Peyer's patch (tissue), 4 donors: ENCODE measurements at regions not wholly inside any gene's neighbourhood (a gene's known extent, or its start where the extent isn't known, plus 50 kb on each side); places are given as distances from the start of the nearest gene placed in this dataset.
"Not testable (repeated sequence)": the region's sequence is repeated elsewhere in the genome, so short reads cannot be mapped to it uniquely, and the experiment has no call there.

Experiments
- DNase-seq, 3 donors: peaks; one replicate each; pipeline ENCODE4 v3.0.0-alpha.2; 2017 to 2019
- H3K27ac ChIP-seq, 4 donors: fragments of 200-600 bp; sonication (generic); one replicate each; pipeline ENCODE4 v1.5.1; 2016 to 2019
- H3K27me3 ChIP-seq, 2 donors: fragments of 200-600 bp; sonication (generic); one replicate each; pipeline ENCODE4 v1.5.1; 2019
- H3K36me3 ChIP-seq, 3 donors: fragments of 200-600 bp; sonication (generic); one replicate each; pipeline ENCODE4 v1.5.1; 2016 to 2019
- H3K4me1 ChIP-seq, 4 donors: fragments of 200-600 bp; sonication (generic); one replicate each; pipeline ENCODE4 v1.5.1; 2016 to 2019
- H3K4me3 ChIP-seq, 4 donors: fragments of 200-600 bp; sonication (generic); 1 replicate in 3 of 4; 2 replicates in 1 of 4; pipeline ENCODE4 v1.5.1; 2016 to 2019; ENCODE audit warnings: mild to moderate bottlenecking in 1 of 4
- H3K9me3 ChIP-seq, 4 donors: fragments of 200-600 bp; sonication (generic); one replicate each; pipeline ENCODE4 v1.5.1; 2016 to 2019; ENCODE audit warnings: mild to moderate bottlenecking in 1 of 4
- CTCF ChIP-seq, 6 experiments: fragments of 450-650 bp in 4 of 6; fragments of 200-600 bp in 2 of 6; sonication (generic) in 1 of 6; IDR thresholded peaks; one replicate each; pipeline ENCODE4 v1.5.1; 2017 to 2019; ENCODE audit warnings: antibody characterized with exemption in 6 of 6, mild to moderate bottlenecking in 3 of 6, moderate library complexity in 1 of 6

GRCh38 chr7:65621580-65622201, 248.0 kb downstream of the ZNF92 start:
- DNase-seq, result peak in 2 of 3 donors; percentile 23 to 56
- peak in 3 of 6 experiments; percentile 3 to 55 (median 25) for TF ChIP-seq CTCF (IDR thresholded peaks at IDR 0.05)

DNA sequence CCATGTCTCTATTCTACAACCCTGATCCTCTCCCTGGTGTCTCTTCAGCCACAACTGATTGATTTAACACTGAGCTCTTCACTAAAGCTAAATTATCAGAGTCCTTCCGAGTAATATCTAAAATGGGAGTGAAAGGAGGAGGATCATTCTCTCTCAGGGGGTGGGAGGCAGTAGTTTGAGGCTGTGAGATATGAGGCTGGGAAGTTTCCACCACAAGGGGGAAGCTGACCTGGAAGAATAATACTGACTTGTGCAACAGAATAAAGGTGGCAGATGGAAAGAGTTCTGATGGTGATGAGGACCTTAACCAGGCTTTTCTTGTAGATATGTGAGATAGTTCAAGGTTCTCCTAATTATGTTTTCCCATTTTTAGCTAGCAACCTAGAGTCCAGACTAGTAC, 241.6 kb upstream of the VKORC1L1 start:
- not testable (repeated sequence) for H3K27ac ChIP-seq, H3K4me1 ChIP-seq, H3K9me3 ChIP-seq, H3K36me3 ChIP-seq, H3K27me3 ChIP-seq, H3K4me3 ChIP-seq, DNase-seq

More at GRCh38 chr7:65621580-65622201, 248.0 kb downstream of the ZNF92 start:
- not testable (repeated sequence) for H3K27me3 ChIP-seq, H3K9me3 ChIP-seq, H3K4me1 ChIP-seq, H3K36me3 ChIP-seq, H3K27ac ChIP-seq, H3K4me3 ChIP-seq

GRCh38 chr7:65633587-65634404, 239.1 kb upstream of the VKORC1L1 start:
- not testable (repeated sequence) for H3K9me3 ChIP-seq, H3K4me3 ChIP-seq, H3K4me1 ChIP-seq, DNase-seq, H3K36me3 ChIP-seq, H3K27me3 ChIP-seq, H3K27ac ChIP-seq

DNA sequence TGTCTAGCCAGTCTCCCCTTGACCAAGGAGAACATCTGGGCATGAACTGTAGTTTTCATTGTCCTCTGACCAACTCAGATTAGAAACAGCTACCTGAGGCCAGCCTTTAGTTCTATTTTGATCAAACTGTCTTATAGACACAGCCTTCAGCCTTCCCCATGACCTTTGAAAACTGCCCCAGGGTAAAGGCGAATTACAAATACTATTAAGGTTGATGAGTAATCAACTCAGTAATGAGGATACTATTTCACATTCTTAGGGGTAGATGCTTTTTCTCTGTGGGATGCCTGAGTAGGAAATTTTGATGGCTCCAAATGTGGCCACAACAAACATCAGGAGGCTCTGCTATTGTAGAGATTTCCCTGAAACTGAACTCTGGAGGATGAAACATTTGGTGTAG, 234.0 kb upstream of the VKORC1L1 start:
- H3K27ac ChIP-seq, DNase-seq, H3K27me3 ChIP-seq, H3K36me3 ChIP-seq, H3K4me1 ChIP-seq, H3K4me3 ChIP-seq, H3K9me3 ChIP-seq: not testable (repeated sequence)

GRCh38 chr7:65639717-65640116, 233.2 kb upstream of the VKORC1L1 start:
- not testable (repeated sequence) for H3K36me3 ChIP-seq, DNase-seq, H3K4me3 ChIP-seq, H3K4me1 ChIP-seq, H3K9me3 ChIP-seq, H3K27ac ChIP-seq, H3K27me3 ChIP-seq

DNA sequence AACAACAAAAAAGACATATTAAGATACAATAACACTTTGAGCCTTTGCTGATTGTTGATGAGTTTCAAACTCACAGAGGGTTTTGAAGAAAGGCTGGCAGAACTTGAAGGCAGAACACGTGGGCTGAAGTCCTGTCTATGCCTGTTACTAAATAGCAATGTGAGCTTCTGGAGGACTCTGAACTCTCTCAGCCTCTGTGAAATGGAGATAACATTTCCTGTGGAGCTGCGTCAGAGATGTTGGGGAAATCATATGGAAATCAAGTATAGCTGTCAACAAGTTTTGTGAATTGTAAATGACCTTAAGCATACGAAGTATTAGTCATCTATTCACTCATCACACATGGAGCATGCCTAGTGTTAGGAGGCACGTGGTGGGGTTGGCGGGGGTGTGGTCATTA, 229.4 kb upstream of the VKORC1L1 start:
- DNase-seq, result not testable (repeated sequence)

GRCh38 chr7:65647153-65647964, 225.5 kb upstream of the VKORC1L1 start:
- not testable (repeated sequence) for H3K4me3 ChIP-seq, H3K9me3 ChIP-seq, DNase-seq

More for the DNA sequence above, 229.4 kb upstream of the VKORC1L1 start:
- not testable (repeated sequence) for H3K4me1 ChIP-seq, H3K27me3 ChIP-seq, H3K27ac ChIP-seq, H3K9me3 ChIP-seq, H3K36me3 ChIP-seq, H3K4me3 ChIP-seq

DNA sequence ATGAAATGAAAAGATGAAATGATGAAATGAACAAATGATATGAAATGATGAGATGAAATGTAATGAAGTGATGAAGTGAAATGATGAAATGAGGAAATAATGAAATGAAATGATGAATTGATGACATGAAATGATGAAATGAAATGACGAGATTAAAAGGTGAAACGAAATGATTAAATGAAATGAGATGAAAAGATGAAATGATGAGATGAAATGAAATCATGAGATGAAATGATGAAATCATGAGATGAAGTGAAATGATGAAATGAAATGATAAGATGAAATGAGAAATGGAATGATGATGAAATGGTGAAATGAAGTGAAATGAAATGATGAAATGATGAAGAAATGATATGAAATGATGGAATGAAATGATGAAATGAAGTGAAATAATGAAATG, 221.7 kb upstream of the VKORC1L1 start:
- not testable (repeated sequence) for H3K4me3 ChIP-seq, H3K9me3 ChIP-seq

More at GRCh38 chr7:65647153-65647964, 225.5 kb upstream of the VKORC1L1 start:
- H3K36me3 ChIP-seq, H3K27ac ChIP-seq, H3K27me3 ChIP-seq, H3K4me1 ChIP-seq: not testable (repeated sequence)

DNA sequence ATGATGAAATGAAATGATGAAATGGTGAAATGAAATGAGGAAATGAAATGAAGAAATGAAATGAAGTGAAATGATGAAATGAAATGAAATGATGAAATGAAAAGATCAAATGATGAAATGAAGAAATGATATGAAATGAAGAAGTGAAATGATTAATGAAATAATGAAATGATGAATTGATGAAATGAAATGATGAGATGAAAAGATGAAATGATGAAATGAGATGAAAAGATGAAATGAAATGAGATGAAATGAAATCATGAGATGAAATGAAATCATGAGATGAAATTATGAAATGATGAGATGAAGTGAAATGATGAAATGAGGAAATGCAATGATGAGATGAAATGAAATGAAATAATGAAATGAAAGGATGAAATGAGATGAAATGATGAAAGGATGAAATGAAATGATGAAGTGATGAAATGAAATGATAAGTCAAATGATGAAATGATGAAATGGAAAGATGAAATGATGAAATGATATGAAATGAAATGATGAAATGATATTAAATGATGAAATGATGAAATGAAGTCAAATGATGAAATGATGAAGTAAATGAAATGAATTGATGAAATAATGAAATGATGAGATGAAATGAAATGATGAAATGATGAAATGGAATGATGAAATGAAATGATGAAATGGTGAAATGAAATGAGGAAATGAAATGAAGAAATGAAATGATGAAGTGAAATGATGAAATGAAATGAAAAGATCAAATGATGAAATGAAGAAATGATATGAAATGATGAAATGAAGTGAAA, 220.9 kb upstream of the VKORC1L1 start:
- H3K4me3 ChIP-seq, H3K27me3 ChIP-seq, H3K36me3 ChIP-seq, H3K9me3 ChIP-seq, H3K27ac ChIP-seq, DNase-seq, H3K4me1 ChIP-seq: not testable (repeated sequence)

More for the DNA sequence above, 221.7 kb upstream of the VKORC1L1 start:
- H3K27ac ChIP-seq, H3K36me3 ChIP-seq, DNase-seq, H3K4me1 ChIP-seq, H3K27me3 ChIP-seq: not testable (repeated sequence)

GRCh38 chr7:65652669-65653068, 220.2 kb upstream of the VKORC1L1 start:
- H3K4me3 ChIP-seq, H3K9me3 ChIP-seq, H3K36me3 ChIP-seq, H3K27me3 ChIP-seq, H3K27ac ChIP-seq, H3K4me1 ChIP-seq, DNase-seq: not testable (repeated sequence)

DNA sequence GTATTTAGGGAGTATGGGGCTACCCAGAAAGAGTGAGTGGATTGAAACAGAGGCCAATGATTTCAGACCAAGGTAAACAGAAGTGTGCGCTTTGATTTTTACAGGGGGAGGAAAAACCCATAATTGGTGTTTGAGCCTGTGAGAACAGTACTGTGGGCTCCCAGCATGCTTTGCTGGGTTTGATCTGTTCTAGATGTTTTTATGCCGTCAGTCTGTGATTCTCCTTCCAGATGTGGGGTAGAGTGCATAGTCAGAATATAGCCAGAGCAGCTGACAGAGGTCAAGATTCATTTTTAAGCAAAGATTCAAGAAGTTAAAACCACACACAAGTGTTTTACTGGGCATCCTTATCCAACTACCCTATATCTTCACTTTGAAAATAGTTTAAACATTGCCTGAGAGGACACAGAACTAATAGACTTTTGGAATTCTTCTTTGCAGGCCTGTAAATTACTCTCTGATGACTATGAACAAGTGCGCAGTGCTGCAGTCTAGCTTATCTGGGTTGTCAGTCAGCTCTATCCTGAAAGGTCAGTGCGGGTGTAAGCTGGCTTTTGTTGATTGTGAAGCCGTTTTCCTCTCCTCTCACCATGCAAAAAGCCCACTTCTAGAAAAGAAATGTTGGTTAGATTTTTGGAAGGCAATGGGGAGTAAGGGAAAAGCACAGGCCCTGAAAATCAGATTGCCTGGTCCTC, 216.2 kb upstream of the VKORC1L1 start:
- DNase-seq, H3K27me3 ChIP-seq, H3K36me3 ChIP-seq, H3K4me3 ChIP-seq, H3K4me1 ChIP-seq, H3K27ac ChIP-seq, H3K9me3 ChIP-seq: not testable (repeated sequence)

GRCh38 chr7:65683362-65683761, 189.5 kb upstream of the VKORC1L1 start:
- DNase-seq, H3K36me3 ChIP-seq, H3K27me3 ChIP-seq, H3K4me3 ChIP-seq, H3K4me1 ChIP-seq, H3K9me3 ChIP-seq, H3K27ac ChIP-seq: not testable (repeated sequence)
